HFF-Myc (cell line): ENCODE measurements at regions not wholly inside any gene's neighbourhood (a gene's known extent, or its start where the extent isn't known, plus 50 kb on each side); places are given as distances from the start of the nearest gene placed in this dataset.

Source experiments
- DNase-seq: peaks from one replicate; pipeline ENCODE4 v3.0.0-alpha.2; 2011; ENCODE audit warnings: low read depth; ENCODE audit errors: extremely low read depth
- H3K4me3 ChIP-seq: replicated peaks from 2 replicates; pipeline ENCODE4 v1.5.1; 2011; ENCODE audit warnings: low read depth, mild to moderate bottlenecking, control low read depth, low read length
- CTCF ChIP-seq: IDR thresholded peaks from 2 replicates; pipeline ENCODE4 v1.5.1; 2012; ENCODE audit warnings: mild to moderate bottlenecking, low read depth, low read length, control low read depth; ENCODE audit errors: missing control alignments

- no peak for TF ChIP-seq CTCF
- DNase-seq = no peak
- no peak overlapping the region for H3K4me3 ChIP-seq
These were observed 597.9 kb upstream of the DPP6 start for GRCh38 chr7:153454306-153454705.

GRCh38 chr7:153457746-153458145, 594.5 kb upstream of the DPP6 start:
- H3K4me3 ChIP-seq = no peak overlapping the region
- no peak for DNase-seq

GRCh38 chr7:153470004-153470671, 582.1 kb upstream of the DPP6 start:
- H3K4me3 ChIP-seq = no peak overlapping the region
- no peak for TF ChIP-seq CTCF
- no peak for DNase-seq

More at GRCh38 chr7:153457746-153458145, 594.5 kb upstream of the DPP6 start:
- no peak for TF ChIP-seq CTCF

- TF ChIP-seq CTCF = no peak
- no peak overlapping the region for H3K4me3 ChIP-seq
- DNase-seq = no peak
These were observed 579.7 kb upstream of the DPP6 start for GRCh38 chr7:153472516-153472915.

- no peak for DNase-seq
- TF ChIP-seq CTCF = no peak
- no peak overlapping the region for H3K4me3 ChIP-seq
These were observed 579.0 kb upstream of the DPP6 start for GRCh38 chr7:153473185-153473584.

- no peak overlapping the region for H3K4me3 ChIP-seq
- DNase-seq = no peak
- TF ChIP-seq CTCF = no peak
These were observed 577.0 kb upstream of the DPP6 start for GRCh38 chr7:153475239-153475638.

GRCh38 chr7:153476166-153476565, 576.0 kb upstream of the DPP6 start:
- no peak overlapping the region for H3K4me3 ChIP-seq
- TF ChIP-seq CTCF = no peak
- no peak for DNase-seq
